PC-9 (cell line): ENCODE measurements at regions not wholly inside any gene's neighbourhood (a gene's known extent, or its start where the extent isn't known, plus 50 kb on each side); places are given as distances from the start of the nearest gene placed in this dataset.

Experiments
- BruUV-seq: library from RNA; stranded (reverse); fragments of 400-500 nt; replicated peaks from 2 replicates; lab custom pipeline; 2021; lab: Mats Ljungman, UMichigan
- CTCF ChIA-PET: fragments of 300-600 bp; sonication (Branson Sonifier 250); formaldehyde crosslinking; loops from one replicate; lab custom pipeline; 2022; ENCODE audit warnings: antibody characterized with exemption; lab: Charles Lee
- POLR2A ChIA-PET: fragments of 300-600 bp; sonication (Branson Sonifier 250); formaldehyde crosslinking; loops from one replicate; lab custom pipeline; 2022; ENCODE audit warnings: antibody characterized with exemption; ENCODE audit not compliant: unreplicated experiment; lab: Charles Lee
- DNase-seq, 2 experiments: peaks; one replicate each; pipeline versions ENCODE4 v3.0.0 to v3.0.0-alpha.2; 2015 to 2022; ENCODE audit warnings: mixed read lengths in 1 of 2
- H2AFZ ChIP-seq: fragments of 200-600 bp; sonication (generic); 2 replicates; pipeline ENCODE4 v1.8.1; 2017; ENCODE audit warnings: antibody characterized with exemption
- H3F3A ChIP-seq: fragments of 200-600 bp; sonication (generic); 2 replicates; pipeline ENCODE4 v1.8.1; 2017; ENCODE audit warnings: antibody characterized with exemption, mild to moderate bottlenecking, low read depth; ENCODE audit not compliant: insufficient read depth
- H3K27ac ChIP-seq: fragments of 200-600 bp; sonication (generic); 2 replicates; pipeline ENCODE4 v1.6.1; 2016; ENCODE audit warnings: mixed run types
- H3K27me3 ChIP-seq: fragments of 200-600 bp; sonication (generic); 2 replicates; pipeline ENCODE4 v1.6.1; 2016; ENCODE audit warnings: low read depth, mixed run types; ENCODE audit not compliant: insufficient read depth
- H3K36me3 ChIP-seq: fragments of 200-600 bp; sonication (generic); 2 replicates; pipeline ENCODE4 v1.6.1; 2016; ENCODE audit warnings: low read depth, mixed run types
- H3K4me1 ChIP-seq: fragments of 200-600 bp; sonication (generic); replicated peaks from 2 replicates; pipeline ENCODE4 v1.6.1; 2016; ENCODE audit warnings: mixed run types; ENCODE audit not compliant: insufficient read depth
- H3K4me2 ChIP-seq: fragments of 200-600 bp; sonication (generic); 2 replicates; pipeline ENCODE4 v1.6.1; 2017; ENCODE audit warnings: mixed run types
- H3K4me3 ChIP-seq: fragments of 200-600 bp; sonication (generic); 2 replicates; pipeline ENCODE4 v1.6.1; 2016; ENCODE audit warnings: mixed run types
- H3K79me2 ChIP-seq: fragments of 200-600 bp; sonication (generic); 2 replicates; pipeline ENCODE4 v1.6.1; 2017; ENCODE audit warnings: low read depth, mixed run types
- H3K9me2 ChIP-seq: fragments of 200-600 bp; sonication (generic); 2 replicates; pipeline ENCODE4 v1.8.1; 2017; ENCODE audit warnings: mild to moderate bottlenecking; ENCODE audit not compliant: insufficient read depth
- H3K9me3 ChIP-seq: fragments of 200-600 bp; sonication (generic); 2 replicates; pipeline ENCODE4 v1.8.1; 2016; ENCODE audit warnings: low read depth; ENCODE audit not compliant: insufficient read depth
- H4K20me1 ChIP-seq: fragments of 200-600 bp; sonication (generic); 2 replicates; pipeline ENCODE4 v1.8.1; 2017; ENCODE audit not compliant: insufficient read depth
- EZH2 ChIP-seq: fragments of 200-600 bp; sonication (generic); IDR thresholded peaks from 2 replicates; pipeline ENCODE4 v1.8.0; 2017; ENCODE audit warnings: antibody characterized with exemption, low read depth
- intact Hi-C: fragments of 100-400 bp; cut with micrococcal nuclease; formaldehyde crosslinking; loops from one replicate; pipeline ENCODE4 v1.10.0; 2022; ENCODE audit not compliant: unreplicated experiment
- TF ChIP-seq, protein P1 (sequence below): fragments of 200-600 bp; sonication (generic); conservative IDR thresholded peaks from 2 replicates; pipeline ENCODE4 v1.6.1; 2017; ENCODE audit warnings: mixed run types, antibody characterized with exemption, mild to moderate bottlenecking, moderate library complexity

DNA sequence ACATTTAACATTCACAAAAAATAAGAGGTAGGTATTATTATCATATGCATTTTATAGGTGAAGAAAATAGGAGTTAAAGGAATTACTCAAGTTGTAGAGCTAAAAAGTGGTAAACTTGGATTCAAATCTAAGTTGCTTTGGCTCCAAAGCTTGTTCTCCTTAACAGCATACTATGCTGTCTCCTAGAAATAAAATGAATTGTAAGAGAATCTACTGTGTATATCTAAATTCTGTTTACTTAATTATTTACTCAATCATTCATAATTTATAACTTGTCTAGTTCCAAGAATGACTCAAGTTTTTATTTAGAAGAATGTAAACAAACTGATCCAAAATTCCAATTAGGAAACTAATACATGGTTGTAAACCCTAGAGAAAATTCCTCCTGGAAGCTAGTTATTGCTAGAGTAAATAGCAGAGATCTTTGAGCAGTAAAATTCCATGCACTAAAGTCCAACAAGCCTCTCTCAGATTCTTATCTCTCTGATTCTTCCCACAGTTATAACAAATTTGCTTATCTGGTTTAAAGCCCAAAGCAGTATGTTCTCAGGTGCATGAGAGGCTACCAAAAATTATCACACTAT, 132.5 kb upstream of the DPT start:
- CTCF ChIA-PET: no interaction called here
- intact Hi-C loops: no loop called here
- H4K20me1 ChIP-seq: no peaks in the 10 kb centered on the region
- H3K4me2 ChIP-seq: peak overlapping the region; percentile 43
- H3K27me3 ChIP-seq: no peaks in the 10 kb centered on the region
- POLR2A ChIA-PET: no interaction called here
- peaks cover 16% of the 10 kb centered on the region; the same call in 1 of the 2 replicates for H3F3A ChIP-seq
- H3K4me1 ChIP-seq: peaks cover 18% of the 10 kb centered on the region
- no peak overlapping the region for H3K4me3 ChIP-seq
- no peaks in the 10 kb centered on the region for H3K79me2 ChIP-seq
- no peaks in the 10 kb centered on the region for H3K9me2 ChIP-seq
- no TSS peak for BruUV-seq
- H2AFZ ChIP-seq: no peak overlapping the region
- no peaks in the 10 kb centered on the region for H3K36me3 ChIP-seq
- peak in 1 of 2 experiments; percentile 85 for DNase-seq
- TF ChIP-seq, protein P1, sequence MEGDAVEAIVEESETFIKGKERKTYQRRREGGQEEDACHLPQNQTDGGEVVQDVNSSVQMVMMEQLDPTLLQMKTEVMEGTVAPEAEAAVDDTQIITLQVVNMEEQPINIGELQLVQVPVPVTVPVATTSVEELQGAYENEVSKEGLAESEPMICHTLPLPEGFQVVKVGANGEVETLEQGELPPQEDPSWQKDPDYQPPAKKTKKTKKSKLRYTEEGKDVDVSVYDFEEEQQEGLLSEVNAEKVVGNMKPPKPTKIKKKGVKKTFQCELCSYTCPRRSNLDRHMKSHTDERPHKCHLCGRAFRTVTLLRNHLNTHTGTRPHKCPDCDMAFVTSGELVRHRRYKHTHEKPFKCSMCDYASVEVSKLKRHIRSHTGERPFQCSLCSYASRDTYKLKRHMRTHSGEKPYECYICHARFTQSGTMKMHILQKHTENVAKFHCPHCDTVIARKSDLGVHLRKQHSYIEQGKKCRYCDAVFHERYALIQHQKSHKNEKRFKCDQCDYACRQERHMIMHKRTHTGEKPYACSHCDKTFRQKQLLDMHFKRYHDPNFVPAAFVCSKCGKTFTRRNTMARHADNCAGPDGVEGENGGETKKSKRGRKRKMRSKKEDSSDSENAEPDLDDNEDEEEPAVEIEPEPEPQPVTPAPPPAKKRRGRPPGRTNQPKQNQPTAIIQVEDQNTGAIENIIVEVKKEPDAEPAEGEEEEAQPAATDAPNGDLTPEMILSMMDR: no peak
- no peak for TF ChIP-seq EZH2
- no peaks in the 10 kb centered on the region; the same call in 1 of the 2 replicates for H3K9me3 ChIP-seq
- H3K27ac ChIP-seq: peak overlapping the region; percentile 37

DNA sequence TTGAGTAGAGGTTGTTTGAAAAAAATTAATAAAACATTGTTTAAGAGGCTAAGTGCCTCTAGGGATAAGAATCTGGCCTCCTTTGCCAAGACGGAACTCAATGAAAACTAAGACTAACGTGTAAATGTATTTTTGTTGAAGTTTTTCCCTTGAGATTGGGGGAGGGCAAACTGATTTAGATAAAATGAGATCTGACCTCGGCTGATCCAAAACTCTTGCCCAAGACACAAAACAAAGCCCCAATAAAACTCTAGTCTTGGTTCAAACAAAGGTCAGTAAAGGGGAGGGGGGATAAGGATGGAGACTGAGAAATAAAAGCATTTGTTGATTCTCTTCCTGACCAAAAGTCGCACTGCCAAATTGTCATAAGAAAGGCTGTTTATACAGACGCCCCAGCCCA, 134.8 kb upstream of the DPT start:
- peaks cover 16% of the 10 kb centered on the region; the same call in 1 of the 2 replicates for H3F3A ChIP-seq
- H3K36me3 ChIP-seq: no peaks in the 10 kb centered on the region
- H3K27me3 ChIP-seq: no peaks in the 10 kb centered on the region
- H3K27ac ChIP-seq: no peak overlapping the region
- intact Hi-C loops: no loop called here
- ChIA-PET POLR2A (no interaction called here), CTCF (no interaction called here)
- TF ChIP-seq, protein P1: no peak
- no peak for TF ChIP-seq EZH2
- H3K9me2 ChIP-seq: no peaks in the 10 kb centered on the region
- H3K79me2 ChIP-seq: no peaks in the 10 kb centered on the region
- DNase-seq: no peak
- H3K4me3 ChIP-seq: no peak overlapping the region
- H4K20me1 ChIP-seq: no peaks in the 10 kb centered on the region
- H3K9me3 ChIP-seq: peaks cover 4% of the 10 kb centered on the region; the same call in 1 of the 2 replicates
- no peak overlapping the region for H2AFZ ChIP-seq
- H3K4me2 ChIP-seq: no peak overlapping the region
- peaks cover 18% of the 10 kb centered on the region for H3K4me1 ChIP-seq
- BruUV-seq: no TSS peak

DNA sequence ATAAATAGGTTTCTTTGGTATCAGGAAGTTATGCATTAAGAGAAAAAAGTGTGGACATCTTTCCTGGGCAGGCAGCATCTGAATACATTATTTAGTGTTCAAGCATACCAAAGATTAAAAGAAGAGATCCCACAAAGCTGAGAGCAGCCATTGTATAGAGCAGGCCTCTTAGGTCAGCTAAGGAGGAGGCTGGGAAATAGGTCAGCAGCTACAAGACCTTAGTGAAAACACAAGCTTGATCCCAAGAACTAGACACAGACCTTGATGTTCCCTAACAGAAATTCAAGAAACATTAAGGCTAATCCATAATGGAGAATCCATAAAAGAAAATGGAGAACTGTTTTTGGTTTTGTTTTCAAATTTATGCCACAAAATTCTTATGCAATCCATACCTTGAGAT, 135.3 kb upstream of the DPT start:
- TF ChIP-seq, protein P1: no peak
- no peak for TF ChIP-seq EZH2
- peaks cover 4% of the 10 kb centered on the region; the same call in 1 of the 2 replicates for H3K9me3 ChIP-seq
- H3K79me2 ChIP-seq: no peaks in the 10 kb centered on the region
- H3K27me3 ChIP-seq: no peaks in the 10 kb centered on the region
- H4K20me1 ChIP-seq: no peaks in the 10 kb centered on the region
- POLR2A ChIA-PET: no interaction called here
- no TSS peak for BruUV-seq
- intact Hi-C loops: no loop called here
- H2AFZ ChIP-seq: no peak overlapping the region
- DNase-seq: no peak
- H3K36me3 ChIP-seq: no peaks in the 10 kb centered on the region
- peaks cover 16% of the 10 kb centered on the region; the same call in 1 of the 2 replicates for H3F3A ChIP-seq
- CTCF ChIA-PET: no interaction called here
- H3K4me2 ChIP-seq: no peak overlapping the region
- peaks cover 18% of the 10 kb centered on the region for H3K4me1 ChIP-seq
- H3K9me2 ChIP-seq: no peaks in the 10 kb centered on the region
- no peak overlapping the region for H3K4me3 ChIP-seq
- H3K27ac ChIP-seq: no peak overlapping the region
